OCI-LY3 (cell line): ENCODE measurements at regions not wholly inside any gene's neighbourhood (a gene's known extent, or its start where the extent isn't known, plus 50 kb on each side); places are given as distances from the start of the nearest gene placed in this dataset.

ENCODE experiments used
- CTCF ChIP-seq: fragments of 200-600, 300-600 bp; sonication (generic); IDR thresholded peaks from 2 replicates; pipeline ENCODE4 v1.5.1; 2014; ENCODE audit warnings: antibody characterized with exemption, low read length, low read depth
- EZH2phosphoT487 ChIP-seq: fragments of 200-600 bp; shearing (Covaris generic); IDR thresholded peaks from 2 replicates; pipeline ENCODE4 v1.6.1; 2018; ENCODE audit warnings: antibody characterized with exemption, mixed run types, low read depth

- TF ChIP-seq CTCF (peak; percentile 63), EZH2phosphoT487 (no peak)
Observed at GRCh38 chr4:63528256-63528991, 880.8 kb downstream of the TECRL start.
